ENCODE measurements at regions not wholly inside any gene's neighbourhood (a gene's known extent, or its start where the extent isn't known, plus 50 kb on each side); places are given as distances from the start of the nearest gene placed in this dataset.

DNA sequence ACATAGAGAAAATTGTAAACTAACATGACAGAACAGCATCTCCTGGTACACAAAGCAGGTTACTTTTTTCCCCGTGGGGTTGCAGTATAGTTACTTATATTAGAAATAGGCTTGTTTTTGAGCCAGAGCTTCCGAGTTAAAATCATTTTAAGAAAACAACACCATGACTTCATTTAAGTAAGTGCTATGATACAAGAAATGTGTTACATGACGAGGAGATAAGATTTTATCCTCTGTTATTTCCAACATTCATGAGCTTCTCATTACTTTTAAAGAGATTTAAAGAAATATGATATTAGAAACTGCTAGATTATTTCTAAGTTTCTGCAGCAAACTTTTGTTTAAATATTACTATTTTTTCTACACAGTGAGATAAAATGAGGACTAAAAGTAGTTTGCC is 968.7 kb downstream of the GATA3 start:
- Histone ChIP-seq H3K27ac (ENCODE audit: low read length) (no peak overlapping the region), H3K4me1 (ENCODE audit: control insufficient read depth, insufficient read depth, low read length) (no peaks in the 10 kb centered on the region), H3K4me3 (ENCODE audit: low read length) (no peak overlapping the region), H3K36me3 (ENCODE audit: control insufficient read depth, insufficient read depth, low read length) (no peaks in the 10 kb centered on the region), H3K27me3 (ENCODE audit: control insufficient read depth, insufficient read depth, low read length) (no peaks in the 10 kb centered on the region), H3K9me3 (ENCODE audit: control insufficient read depth, insufficient read depth, low read length) (no peaks in the 10 kb centered on the region)
- intact Hi-C loops (cut with micrococcal nuclease) = no loop called here
- Mint-ChIP-seq H3K36me3 (no peaks in the 10 kb centered on the region), H3K4me1 (no peaks in the 10 kb centered on the region), H3K27ac (no peak overlapping the region), H3K27me3 (ENCODE audit: low read depth in 2 of 2) (peaks cover 11 to 26% of the 10 kb centered on the region in 2 donors), H3K9me3 (no peaks in the 10 kb centered on the region), H3K4me3 (no peak overlapping the region)
- ATAC-seq (no peak), DNase-seq (no peak)
- WGBS (ENCODE audit: insufficient coverage) = 60% methylated on average over 1 of the region's 3 CpGs
- TF ChIP-seq, protein P1, sequence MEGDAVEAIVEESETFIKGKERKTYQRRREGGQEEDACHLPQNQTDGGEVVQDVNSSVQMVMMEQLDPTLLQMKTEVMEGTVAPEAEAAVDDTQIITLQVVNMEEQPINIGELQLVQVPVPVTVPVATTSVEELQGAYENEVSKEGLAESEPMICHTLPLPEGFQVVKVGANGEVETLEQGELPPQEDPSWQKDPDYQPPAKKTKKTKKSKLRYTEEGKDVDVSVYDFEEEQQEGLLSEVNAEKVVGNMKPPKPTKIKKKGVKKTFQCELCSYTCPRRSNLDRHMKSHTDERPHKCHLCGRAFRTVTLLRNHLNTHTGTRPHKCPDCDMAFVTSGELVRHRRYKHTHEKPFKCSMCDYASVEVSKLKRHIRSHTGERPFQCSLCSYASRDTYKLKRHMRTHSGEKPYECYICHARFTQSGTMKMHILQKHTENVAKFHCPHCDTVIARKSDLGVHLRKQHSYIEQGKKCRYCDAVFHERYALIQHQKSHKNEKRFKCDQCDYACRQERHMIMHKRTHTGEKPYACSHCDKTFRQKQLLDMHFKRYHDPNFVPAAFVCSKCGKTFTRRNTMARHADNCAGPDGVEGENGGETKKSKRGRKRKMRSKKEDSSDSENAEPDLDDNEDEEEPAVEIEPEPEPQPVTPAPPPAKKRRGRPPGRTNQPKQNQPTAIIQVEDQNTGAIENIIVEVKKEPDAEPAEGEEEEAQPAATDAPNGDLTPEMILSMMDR (IDR thresholded peaks at IDR 0.05) = no peak

DNA sequence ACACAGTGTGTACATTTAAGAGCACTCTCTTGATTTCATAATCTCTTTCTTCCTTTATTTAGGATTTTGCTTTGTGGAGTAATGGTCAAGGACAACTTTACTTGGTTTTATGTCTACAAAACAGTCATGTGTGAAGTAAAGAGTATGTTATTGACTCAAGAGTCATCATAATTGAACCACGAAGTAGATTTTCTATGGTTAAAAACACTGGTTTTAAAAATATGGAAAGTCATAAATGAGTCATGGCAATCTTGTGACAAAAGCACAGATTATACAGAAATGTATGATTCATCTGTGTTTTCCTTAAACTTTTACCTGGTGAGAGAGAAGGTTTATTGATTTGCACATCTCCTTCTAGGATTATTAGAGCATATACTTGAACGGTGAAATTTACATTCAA is 969.7 kb downstream of the GATA3 start:
- no peaks in the 10 kb centered on the region for H3K9me3 ChIP-seq (ENCODE audit: control insufficient read depth, insufficient read depth, low read length)
- TF ChIP-seq, protein P1 (IDR thresholded peaks at IDR 0.05) = no peak
- H3K36me3 Mint-ChIP-seq = no peaks in the 10 kb centered on the region
- intact Hi-C loops (cut with micrococcal nuclease) = no loop called here
- 87% methylated on average over 1 of the region's 2 CpGs for WGBS (ENCODE audit: insufficient coverage)
- no peak overlapping the region for H3K4me3 ChIP-seq (ENCODE audit: low read length)
- DNase-seq = no peak
- H3K36me3 ChIP-seq (ENCODE audit: control insufficient read depth, insufficient read depth, low read length) = no peaks in the 10 kb centered on the region
- ATAC-seq = no peak
- no peaks in the 10 kb centered on the region for H3K9me3 Mint-ChIP-seq
- H3K27me3 Mint-ChIP-seq (ENCODE audit: low read depth in 2 of 2) = peaks cover 8 to 28% of the 10 kb centered on the region in 2 donors
- H3K4me1 Mint-ChIP-seq = no peaks in the 10 kb centered on the region
- no peak overlapping the region for H3K27ac Mint-ChIP-seq
- H3K4me3 Mint-ChIP-seq = no peak overlapping the region
- no peaks in the 10 kb centered on the region for H3K4me1 ChIP-seq (ENCODE audit: control insufficient read depth, insufficient read depth, low read length)
- H3K27ac ChIP-seq (ENCODE audit: low read length) = no peak overlapping the region
- H3K27me3 ChIP-seq (ENCODE audit: control insufficient read depth, insufficient read depth, low read length) = no peaks in the 10 kb centered on the region

DNA sequence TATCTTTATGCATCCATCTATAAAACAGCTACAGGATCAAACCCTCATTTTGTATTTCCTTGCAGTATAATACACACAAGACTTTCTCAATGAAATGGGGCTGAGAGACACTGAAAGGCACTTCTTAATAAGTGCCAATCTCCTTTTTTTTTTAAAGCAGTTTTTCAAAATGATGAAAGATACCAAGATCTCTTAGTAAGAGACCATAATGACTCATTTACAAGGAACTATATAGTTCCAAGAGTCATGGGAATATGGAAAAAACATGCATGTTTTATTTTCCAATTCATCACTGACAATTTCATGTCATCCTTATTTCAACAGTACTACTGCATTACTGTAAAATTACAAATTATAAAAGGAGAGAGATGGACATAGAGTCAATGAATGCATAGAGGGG is 973.7 kb downstream of the GATA3 start:
- Mint-ChIP-seq H3K4me1 (no peaks in the 10 kb centered on the region), H3K27me3 (ENCODE audit: low read depth in 2 of 2) (peaks cover 4 to 20% of the 10 kb centered on the region in 2 donors), H3K27ac (no peak overlapping the region), H3K4me3 (no peak overlapping the region), H3K9me3 (no peaks in the 10 kb centered on the region), H3K36me3 (no peaks in the 10 kb centered on the region)
- Histone ChIP-seq H3K27me3 (ENCODE audit: control insufficient read depth, insufficient read depth, low read length) (no peaks in the 10 kb centered on the region), H3K27ac (ENCODE audit: low read length) (no peak overlapping the region), H3K4me3 (ENCODE audit: low read length) (no peak overlapping the region), H3K36me3 (ENCODE audit: control insufficient read depth, insufficient read depth, low read length) (no peaks in the 10 kb centered on the region), H3K9me3 (ENCODE audit: control insufficient read depth, insufficient read depth, low read length) (no peaks in the 10 kb centered on the region), H3K4me1 (ENCODE audit: control insufficient read depth, insufficient read depth, low read length) (no peaks in the 10 kb centered on the region)
- ATAC-seq (no peak), DNase-seq (no peak)
- intact Hi-C loops (cut with micrococcal nuclease) = no loop called here
- TF ChIP-seq, protein P1 (IDR thresholded peaks at IDR 0.05) = no peak

DNA sequence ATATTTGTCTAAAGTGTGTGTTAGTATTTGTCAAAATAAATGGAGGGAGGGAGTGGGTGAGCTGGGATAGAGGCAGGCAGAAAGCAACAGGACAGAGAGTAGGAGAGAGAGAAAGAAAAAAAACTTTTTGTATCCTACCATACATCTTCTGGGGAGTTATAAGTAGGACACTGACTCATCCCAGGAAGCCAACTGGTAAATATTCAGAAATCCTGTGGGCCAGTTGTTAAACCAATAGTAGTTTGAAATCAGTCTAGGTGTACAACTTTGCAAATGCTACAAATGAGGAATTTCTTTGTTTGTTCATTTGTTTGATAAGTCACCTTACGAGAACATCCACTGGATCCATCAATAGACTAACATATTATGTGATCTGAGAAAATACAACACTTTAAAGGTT is 980.9 kb downstream of the GATA3 start:
- Mint-ChIP-seq H3K9me3 (peaks cover 2 to 4% of the 10 kb centered on the region in 2 donors), H3K27ac (no peak overlapping the region), H3K4me3 (no peak overlapping the region), H3K36me3 (no peaks in the 10 kb centered on the region), H3K27me3 (ENCODE audit: low read depth in 2 of 2) (peaks cover 0 to 4% of the 10 kb centered on the region in 2 donors), H3K4me1 (no peaks in the 10 kb centered on the region)
- TF ChIP-seq, protein P1 (IDR thresholded peaks at IDR 0.05) = no peak
- H3K27ac ChIP-seq (ENCODE audit: low read length) = no peak overlapping the region
- H3K9me3 ChIP-seq (ENCODE audit: control insufficient read depth, insufficient read depth, low read length) = no peaks in the 10 kb centered on the region
- ATAC-seq = no peak
- no peaks in the 10 kb centered on the region for H3K36me3 ChIP-seq (ENCODE audit: control insufficient read depth, insufficient read depth, low read length)
- H3K4me1 ChIP-seq (ENCODE audit: control insufficient read depth, insufficient read depth, low read length) = no peaks in the 10 kb centered on the region
- no peak overlapping the region for H3K4me3 ChIP-seq (ENCODE audit: low read length)
- H3K27me3 ChIP-seq (ENCODE audit: control insufficient read depth, insufficient read depth, low read length) = no peaks in the 10 kb centered on the region
- WGBS (ENCODE audit: insufficient coverage) = no CpG with 5 or more reads among the region's 1 CpG
- intact Hi-C loops (cut with micrococcal nuclease) = no loop called here
- no peak for DNase-seq
